Osteoblast (primary cell): ENCODE measurements at regions not wholly inside any gene's neighbourhood (a gene's known extent, or its start where the extent isn't known, plus 50 kb on each side); places are given as distances from the start of the nearest gene placed in this dataset.

Experiments
- DNase-seq: peaks from one replicate; pipeline ENCODE4 v3.0.0; 2011; ENCODE audit warnings: low spot score, mixed read lengths; ENCODE audit not compliant: insufficient read length; ENCODE audit errors: missing footprints
- H2AFZ ChIP-seq: 2 replicates; pipeline ENCODE4 v1.6.0; 2011; ENCODE audit warnings: mild to moderate bottlenecking, low read length
- H3K27ac ChIP-seq: 2 replicates; pipeline ENCODE4 v1.5.1; 2011; ENCODE audit warnings: mild to moderate bottlenecking, low read depth, low read length, moderate library complexity
- H3K27me3 ChIP-seq: 2 replicates; pipeline ENCODE4 v1.6.0; 2012; ENCODE audit warnings: mild to moderate bottlenecking, control low read depth, inconsistent platforms, low read length, moderate library complexity; ENCODE audit not compliant: insufficient read depth
- H3K36me3 ChIP-seq: 2 replicates; pipeline ENCODE4 v1.5.1; 2011; ENCODE audit warnings: mild to moderate bottlenecking, low read length, control low read depth, moderate library complexity; ENCODE audit not compliant: insufficient read depth
- H3K4me1 ChIP-seq: 2 replicates; pipeline ENCODE4 v1.5.1; 2011; ENCODE audit warnings: mild to moderate bottlenecking, low read length, control low read depth, moderate library complexity; ENCODE audit not compliant: insufficient read depth
- H3K4me2 ChIP-seq: 2 replicates; pipeline ENCODE4 v1.6.0; 2011; ENCODE audit warnings: mild to moderate bottlenecking, low read length; ENCODE audit not compliant: insufficient read depth
- H3K4me3 ChIP-seq: fragments of 200-600 bp; sonication (generic); 3 replicates; pipeline ENCODE4 v1.5.1; 2012; ENCODE audit warnings: mild to moderate bottlenecking, low read length, inconsistent platforms; ENCODE audit not compliant: insufficient read depth
- H3K79me2 ChIP-seq: 2 replicates; pipeline ENCODE4 v1.6.0; 2012; ENCODE audit warnings: mild to moderate bottlenecking, low read length, control low read depth, inconsistent platforms; ENCODE audit not compliant: insufficient read depth
- H3K9me3 ChIP-seq: 2 replicates; pipeline ENCODE4 v1.5.1; 2011; ENCODE audit warnings: low read depth, low read length, control low read depth
- H4K20me1 ChIP-seq: 2 replicates; pipeline ENCODE4 v1.6.0; 2012; ENCODE audit warnings: mild to moderate bottlenecking, low read length, control low read depth; ENCODE audit not compliant: insufficient read depth
- TF ChIP-seq, protein P1 (sequence below): IDR thresholded peaks from 2 replicates; pipeline ENCODE4 v1.5.1; 2011; ENCODE audit warnings: mild to moderate bottlenecking, low read depth, low read length, moderate library complexity; ENCODE audit errors: extremely low read depth

DNA sequence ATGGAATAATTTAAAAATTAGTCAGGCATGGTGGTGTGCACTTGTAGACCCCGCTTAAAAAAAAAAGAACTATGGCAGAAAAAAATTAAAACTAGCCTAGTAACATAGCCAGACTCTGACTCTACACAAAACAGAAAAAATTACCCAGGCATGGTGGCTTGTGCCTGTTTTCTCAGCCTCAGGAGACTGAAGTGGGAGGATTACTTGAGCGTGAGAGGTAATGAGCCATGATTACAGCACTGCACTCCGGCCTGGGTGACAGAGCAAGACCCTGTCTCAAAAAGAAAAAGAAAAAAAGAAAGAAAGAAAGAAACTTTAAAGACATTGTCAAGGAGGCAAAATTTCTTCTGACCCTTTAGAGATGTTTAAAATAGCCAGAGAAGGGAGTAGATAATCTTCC is 109.0 kb upstream of the TMEM106B start:
- DNase-seq = no peak
- H2AFZ ChIP-seq = no peak overlapping the region
- no peak overlapping the region for H3K4me3 ChIP-seq
- H3K27me3 ChIP-seq = no peaks in the 10 kb centered on the region
- no peaks in the 10 kb centered on the region for H4K20me1 ChIP-seq
- no peaks in the 10 kb centered on the region for H3K4me1 ChIP-seq
- H3K36me3 ChIP-seq = no peaks in the 10 kb centered on the region
- no peak overlapping the region for H3K4me2 ChIP-seq
- no peak overlapping the region for H3K27ac ChIP-seq
- TF ChIP-seq, protein P1, sequence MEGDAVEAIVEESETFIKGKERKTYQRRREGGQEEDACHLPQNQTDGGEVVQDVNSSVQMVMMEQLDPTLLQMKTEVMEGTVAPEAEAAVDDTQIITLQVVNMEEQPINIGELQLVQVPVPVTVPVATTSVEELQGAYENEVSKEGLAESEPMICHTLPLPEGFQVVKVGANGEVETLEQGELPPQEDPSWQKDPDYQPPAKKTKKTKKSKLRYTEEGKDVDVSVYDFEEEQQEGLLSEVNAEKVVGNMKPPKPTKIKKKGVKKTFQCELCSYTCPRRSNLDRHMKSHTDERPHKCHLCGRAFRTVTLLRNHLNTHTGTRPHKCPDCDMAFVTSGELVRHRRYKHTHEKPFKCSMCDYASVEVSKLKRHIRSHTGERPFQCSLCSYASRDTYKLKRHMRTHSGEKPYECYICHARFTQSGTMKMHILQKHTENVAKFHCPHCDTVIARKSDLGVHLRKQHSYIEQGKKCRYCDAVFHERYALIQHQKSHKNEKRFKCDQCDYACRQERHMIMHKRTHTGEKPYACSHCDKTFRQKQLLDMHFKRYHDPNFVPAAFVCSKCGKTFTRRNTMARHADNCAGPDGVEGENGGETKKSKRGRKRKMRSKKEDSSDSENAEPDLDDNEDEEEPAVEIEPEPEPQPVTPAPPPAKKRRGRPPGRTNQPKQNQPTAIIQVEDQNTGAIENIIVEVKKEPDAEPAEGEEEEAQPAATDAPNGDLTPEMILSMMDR = no peak
- H3K9me3 ChIP-seq = no peaks in the 10 kb centered on the region
- H3K79me2 ChIP-seq = no peaks in the 10 kb centered on the region

DNA sequence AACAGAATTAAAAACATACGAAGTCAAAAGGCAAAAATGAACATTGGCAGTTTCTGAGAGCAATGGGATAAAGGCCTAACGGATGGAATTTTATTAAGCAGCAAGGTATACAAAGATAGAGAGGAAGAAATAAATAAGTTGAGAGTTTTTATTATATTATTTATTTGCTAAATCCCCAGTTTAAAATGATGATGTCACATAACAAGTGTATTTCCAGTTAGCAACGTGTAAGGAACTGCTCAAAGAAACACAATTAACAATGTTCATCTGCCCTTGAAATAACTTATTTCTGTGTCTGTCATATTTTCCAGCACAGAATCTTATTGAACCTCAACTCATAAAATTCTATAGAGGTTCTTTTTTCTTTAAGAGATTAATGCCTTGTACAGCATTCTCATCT is 108.6 kb upstream of the TMEM106B start:
- Histone ChIP-seq H3K9me3 (no peaks in the 10 kb centered on the region), H3K4me1 (no peaks in the 10 kb centered on the region), H3K27me3 (no peaks in the 10 kb centered on the region), H3K36me3 (no peaks in the 10 kb centered on the region), H4K20me1 (no peaks in the 10 kb centered on the region), H3K4me3 (no peak overlapping the region), H2AFZ (no peak overlapping the region), H3K27ac (no peak overlapping the region), H3K4me2 (no peak overlapping the region), H3K79me2 (no peaks in the 10 kb centered on the region)
- no peak for DNase-seq
- TF ChIP-seq, protein P1 = no peak

DNA sequence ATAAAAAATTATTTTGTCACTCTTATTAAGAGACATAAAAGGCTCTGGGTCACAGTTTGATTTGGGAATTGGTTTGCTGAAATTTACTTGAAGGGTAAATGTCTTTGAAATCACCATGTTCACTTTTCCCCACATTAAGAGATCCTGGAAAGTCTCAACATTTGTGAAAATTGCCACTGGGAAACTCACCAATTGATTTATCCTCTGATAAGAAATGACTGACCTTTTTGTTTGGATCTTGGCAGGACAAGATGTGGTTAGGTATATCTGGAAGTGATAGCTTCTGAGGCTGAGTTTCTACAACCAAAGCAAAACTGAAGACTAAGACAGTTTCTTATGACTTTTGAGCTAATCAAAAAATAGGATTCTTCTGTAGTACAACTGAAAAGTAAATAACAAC is 107.1 kb upstream of the TMEM106B start:
- Histone ChIP-seq H4K20me1 (no peaks in the 10 kb centered on the region), H3K9me3 (no peaks in the 10 kb centered on the region), H3K4me1 (no peaks in the 10 kb centered on the region), H3K27me3 (no peaks in the 10 kb centered on the region), H3K4me3 (no peak overlapping the region), H2AFZ (no peak overlapping the region), H3K4me2 (no peak overlapping the region), H3K27ac (no peak overlapping the region), H3K79me2 (no peaks in the 10 kb centered on the region), H3K36me3 (no peaks in the 10 kb centered on the region)
- no peak for DNase-seq
- TF ChIP-seq, protein P1 = no peak

DNA sequence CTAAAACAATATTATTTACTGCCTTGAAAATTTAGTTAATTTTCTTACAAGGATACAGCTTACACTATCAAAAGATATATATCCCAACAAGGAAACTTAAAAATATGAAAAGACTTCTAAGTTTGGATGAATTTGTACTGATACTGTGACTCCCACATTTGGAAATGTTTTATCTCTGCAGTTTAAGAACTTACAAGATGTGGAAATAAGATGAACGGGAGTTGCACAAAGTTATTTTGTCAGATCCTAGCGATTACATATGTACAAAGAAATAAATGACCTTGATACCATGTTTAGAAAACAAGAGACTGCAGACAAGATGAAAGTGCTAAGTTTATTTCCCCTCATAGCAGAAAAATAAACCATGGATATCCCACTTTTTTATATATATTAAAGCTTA is 103.7 kb upstream of the TMEM106B start:
- no peaks in the 10 kb centered on the region for H3K9me3 ChIP-seq
- no peak for DNase-seq
- no peaks in the 10 kb centered on the region for H3K36me3 ChIP-seq
- H3K27ac ChIP-seq = no peak overlapping the region
- H3K4me2 ChIP-seq = no peak overlapping the region
- no peak overlapping the region for H2AFZ ChIP-seq
- TF ChIP-seq, protein P1 = no peak
- H3K4me3 ChIP-seq = no peak overlapping the region
- no peaks in the 10 kb centered on the region for H3K79me2 ChIP-seq
- H3K4me1 ChIP-seq = no peaks in the 10 kb centered on the region
- H3K27me3 ChIP-seq = no peaks in the 10 kb centered on the region
- H4K20me1 ChIP-seq = no peaks in the 10 kb centered on the region
